ENCODE measurements at regions not wholly inside any gene's neighbourhood (a gene's known extent, or its start where the extent isn't known, plus 50 kb on each side); places are given as distances from the start of the nearest gene placed in this dataset.

- no peak overlapping the region for H3K4me3 ChIP-seq (ENCODE audit: low read depth, low read length)
- no peak for TF ChIP-seq CTCF (IDR thresholded peaks at IDR 0.05; ENCODE audit: insufficient read depth, low read depth, low read length)
- no peak for DNase-seq (ENCODE audit: low read depth)
These were observed 282.5 kb downstream of the INHBA start for GRCh38 chr7:41420421-41420820.

GRCh38 chr7:41418337-41418736 is 284.6 kb downstream of the INHBA start:
- TF ChIP-seq CTCF (IDR thresholded peaks at IDR 0.05; ENCODE audit: insufficient read depth, low read depth, low read length), result no peak
- no peak overlapping the region for H3K4me3 ChIP-seq (ENCODE audit: low read depth, low read length)
- no peak for DNase-seq (ENCODE audit: low read depth)

- H3K4me3 ChIP-seq (ENCODE audit: low read depth, low read length), result no peak overlapping the region
- no peak for TF ChIP-seq CTCF (IDR thresholded peaks at IDR 0.05; ENCODE audit: insufficient read depth, low read depth, low read length)
- no peak for DNase-seq (ENCODE audit: low read depth)
These were observed 286.7 kb downstream of the INHBA start for GRCh38 chr7:41416208-41416595.

GRCh38 chr7:41415471-41416207 is 287.3 kb downstream of the INHBA start:
- no peak for TF ChIP-seq CTCF (IDR thresholded peaks at IDR 0.05; ENCODE audit: insufficient read depth, low read depth, low read length)
- DNase-seq (ENCODE audit: low read depth), result peak; percentile 51
- H3K4me3 ChIP-seq (ENCODE audit: low read depth, low read length), result no peak overlapping the region

GRCh38 chr7:41415051-41415450 is 287.8 kb downstream of the INHBA start:
- no peak overlapping the region for H3K4me3 ChIP-seq (ENCODE audit: low read depth, low read length)
- TF ChIP-seq CTCF (IDR thresholded peaks at IDR 0.05; ENCODE audit: insufficient read depth, low read depth, low read length), result no peak
- no peak for DNase-seq (ENCODE audit: low read depth)

GRCh38 chr7:41404375-41405074 is 298.4 kb downstream of the INHBA start:
- TF ChIP-seq CTCF (IDR thresholded peaks at IDR 0.05; ENCODE audit: insufficient read depth, low read depth, low read length), result no peak
- H3K4me3 ChIP-seq (ENCODE audit: low read depth, low read length), result no peak overlapping the region
- no peak for DNase-seq (ENCODE audit: low read depth)
